ENCODE measurements at regions not wholly inside any gene's neighbourhood (a gene's known extent, or its start where the extent isn't known, plus 50 kb on each side); places are given as distances from the start of the nearest gene placed in this dataset.
"Not testable (repeated sequence)": the region's sequence is repeated elsewhere in the genome, so short reads cannot be mapped to it uniquely, and the experiment has no call there.

GRCh38 chr3:115204475-115204874, 57.4 kb upstream of the ZBTB20 start:
- DNase-seq: no peak

DNA sequence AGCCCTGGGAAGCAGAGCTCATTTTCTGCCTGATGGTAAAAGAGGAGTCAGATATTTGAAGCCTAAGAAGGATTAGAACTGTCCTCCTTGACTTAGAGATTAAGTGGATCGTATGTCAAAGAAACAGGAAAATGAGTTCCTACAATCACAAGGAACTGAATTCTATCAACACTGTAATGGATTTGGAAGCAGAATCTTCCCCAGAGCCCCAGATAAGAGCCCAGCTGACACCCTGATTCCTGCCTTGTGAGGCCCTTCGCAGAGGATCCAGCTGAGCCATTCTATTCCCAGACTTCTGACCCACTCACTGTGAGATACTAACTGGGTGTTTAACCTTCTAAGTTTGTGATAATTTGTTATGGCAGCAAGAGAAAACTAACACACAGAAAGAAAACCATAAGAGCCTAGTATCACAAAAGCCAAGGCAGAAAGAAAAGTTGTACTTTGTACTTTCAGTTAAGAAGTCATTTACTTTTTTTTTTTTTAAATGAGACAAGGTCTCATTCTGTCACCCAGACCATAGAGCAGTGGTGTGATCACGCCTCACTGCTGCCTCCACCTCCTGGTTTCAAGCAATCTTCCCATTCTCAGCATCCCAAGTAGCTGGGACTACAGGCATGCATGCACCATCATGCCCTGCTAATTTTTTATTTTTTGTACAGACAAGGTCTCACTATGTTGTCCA, 61.1 kb upstream of the ZBTB20 start:
- DNase-seq: no peak

GRCh38 chr3:115211810-115212492, 64.9 kb upstream of the ZBTB20 start:
- no peak for DNase-seq

- DNase-seq: no peak
Observed at GRCh38 chr3:115212615-115213014, 65.5 kb upstream of the ZBTB20 start.

DNA sequence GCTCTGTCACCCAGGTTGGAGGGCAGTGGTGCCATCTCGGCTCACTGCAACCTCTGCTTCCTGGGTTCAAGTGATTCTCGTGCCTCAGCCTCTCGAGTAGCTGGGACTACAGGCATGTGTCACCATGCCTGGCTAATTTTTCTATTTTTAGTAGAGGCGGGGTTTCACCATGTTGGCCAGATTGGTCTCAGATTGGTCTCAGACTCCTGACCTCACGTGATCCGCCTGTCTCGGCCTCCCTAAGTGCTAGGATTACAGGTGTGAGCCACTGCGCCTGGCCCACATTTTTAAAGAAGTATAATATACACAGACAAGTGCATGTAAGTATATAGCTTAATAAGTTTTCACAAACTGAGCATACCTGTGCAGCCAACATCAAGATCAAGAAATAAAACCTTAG, 66.0 kb upstream of the ZBTB20 start:
- DNase-seq: not testable (repeated sequence)

- no peak for DNase-seq
Observed at GRCh38 chr3:115217292-115217677, 70.2 kb upstream of the ZBTB20 start.

DNA sequence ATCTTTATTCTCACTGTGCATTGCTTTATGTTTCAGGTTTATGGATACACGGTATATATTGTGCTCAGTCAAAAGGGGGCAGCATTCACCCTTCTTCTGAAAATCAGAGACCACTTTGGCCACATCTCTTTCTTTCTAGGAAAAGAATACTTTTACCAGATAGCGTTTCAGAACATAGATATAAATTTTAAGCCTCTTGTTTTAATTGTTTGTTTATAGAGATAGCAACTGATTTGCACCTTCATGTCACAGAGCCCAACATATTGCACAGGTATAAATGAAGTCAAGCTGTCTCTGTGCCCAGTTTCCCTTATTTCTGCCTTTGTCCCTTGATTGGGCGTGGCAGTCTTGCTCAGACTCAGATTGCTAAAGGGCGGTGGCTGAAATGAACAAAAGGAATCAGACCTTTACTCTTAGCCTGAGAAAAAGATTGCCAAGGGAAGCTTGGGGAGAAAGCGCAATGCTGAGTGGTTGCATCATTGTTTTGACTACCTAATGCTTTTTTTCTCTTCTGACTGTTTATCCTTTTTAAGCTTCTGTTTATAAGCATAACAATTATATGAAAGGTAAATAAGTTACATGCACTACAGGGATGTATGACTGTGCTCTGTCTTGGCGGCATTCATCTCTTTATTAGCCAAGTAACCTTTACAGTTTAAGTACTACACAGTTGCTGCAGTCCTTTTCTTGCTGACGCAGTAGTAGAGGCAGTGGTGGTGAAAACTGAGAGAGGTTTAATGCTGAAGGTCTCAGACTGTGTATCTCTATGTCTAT, 70.8 kb upstream of the ZBTB20 start:
- peak; percentile 61 to 69 for DNase-seq

DNA sequence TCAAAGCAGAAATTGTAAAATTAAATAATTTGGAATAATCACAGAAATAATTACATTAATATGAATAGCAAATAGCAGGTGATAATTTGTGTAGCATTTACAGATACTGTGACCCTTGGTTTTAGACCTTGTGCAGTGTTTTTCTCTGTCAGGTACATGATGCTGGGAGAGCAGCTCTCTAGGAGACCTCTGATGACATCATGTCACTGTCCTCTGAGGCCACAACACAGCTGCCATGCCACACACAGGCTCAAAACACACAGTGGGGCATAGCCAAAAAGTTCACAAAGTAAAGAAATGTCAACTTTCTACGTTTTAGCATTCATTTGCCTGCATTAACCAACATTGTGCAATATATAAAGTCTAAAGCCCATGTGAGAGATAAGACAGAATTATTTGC, 71.8 kb upstream of the ZBTB20 start:
- DNase-seq: no peak

GRCh38 chr3:115224687-115225086, 77.6 kb upstream of the ZBTB20 start:
- DNase-seq: no peak

- DNase-seq: no peak
Observed at GRCh38 chr3:115226844-115227445, 79.9 kb upstream of the ZBTB20 start.

DNA sequence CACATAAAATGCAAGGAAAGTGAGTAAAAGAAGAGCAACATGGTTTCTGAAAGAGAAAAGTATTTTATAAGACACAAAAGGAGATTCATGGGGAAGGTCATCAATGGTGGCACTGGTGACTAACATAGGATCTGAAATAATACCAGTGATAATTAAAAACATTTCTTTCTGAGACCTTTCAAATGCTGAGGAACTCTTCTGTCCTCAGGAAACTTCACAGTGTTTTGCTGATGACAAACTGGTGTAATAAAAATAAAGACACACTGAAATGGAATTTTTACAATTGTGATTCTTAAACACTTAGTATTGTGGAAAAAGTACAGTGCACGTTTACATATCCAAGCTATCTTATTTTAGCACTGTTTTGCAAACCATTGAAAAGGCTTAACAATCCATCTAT, 80.4 kb upstream of the ZBTB20 start:
- DNase-seq: no peak

DNA sequence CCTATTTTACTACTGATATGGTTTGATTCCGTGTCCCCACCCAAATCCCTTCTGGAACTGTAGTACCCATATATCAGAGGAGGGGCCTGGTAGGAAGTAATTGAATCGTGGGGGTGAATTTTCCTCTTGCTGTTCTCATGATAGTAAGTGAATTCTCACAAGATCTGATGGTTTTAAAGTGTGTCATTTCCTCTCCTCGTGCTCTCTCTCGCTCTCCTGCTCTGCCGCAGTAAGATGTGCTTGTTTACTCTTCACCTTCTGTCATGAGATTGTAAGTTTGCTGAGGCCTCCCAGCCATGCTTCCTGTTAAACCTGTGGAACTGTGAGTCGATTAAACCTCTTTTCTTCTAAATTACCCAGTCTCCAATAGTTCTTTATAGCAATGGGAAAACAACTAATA, 81.2 kb upstream of the ZBTB20 start:
- DNase-seq: no peak

DNA sequence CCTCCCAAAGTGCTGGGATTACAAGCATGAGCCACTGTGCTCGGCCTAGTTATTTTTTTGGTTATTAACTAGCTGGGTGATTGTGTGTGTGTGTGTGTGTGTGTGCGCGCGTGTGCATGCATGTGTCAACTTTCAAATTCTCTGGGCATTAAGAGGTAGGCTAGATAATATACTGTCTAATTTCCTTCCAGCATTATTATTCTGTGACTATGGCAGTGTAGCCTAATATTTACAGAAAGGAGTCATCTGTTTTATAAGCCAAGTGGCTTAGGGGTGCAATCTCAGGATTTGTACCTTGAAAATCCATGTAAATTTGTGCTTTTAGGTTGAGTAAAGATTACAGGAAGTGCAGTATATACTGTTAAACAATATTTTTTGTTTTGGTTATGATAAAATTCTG, 85.1 kb upstream of the ZBTB20 start:
- no peak for DNase-seq

GRCh38 chr3:115233021-115233420, 85.9 kb upstream of the ZBTB20 start:
- no peak for DNase-seq

GRCh38 chr3:115236496-115236895, 89.4 kb upstream of the ZBTB20 start:
- no peak for DNase-seq

DNA sequence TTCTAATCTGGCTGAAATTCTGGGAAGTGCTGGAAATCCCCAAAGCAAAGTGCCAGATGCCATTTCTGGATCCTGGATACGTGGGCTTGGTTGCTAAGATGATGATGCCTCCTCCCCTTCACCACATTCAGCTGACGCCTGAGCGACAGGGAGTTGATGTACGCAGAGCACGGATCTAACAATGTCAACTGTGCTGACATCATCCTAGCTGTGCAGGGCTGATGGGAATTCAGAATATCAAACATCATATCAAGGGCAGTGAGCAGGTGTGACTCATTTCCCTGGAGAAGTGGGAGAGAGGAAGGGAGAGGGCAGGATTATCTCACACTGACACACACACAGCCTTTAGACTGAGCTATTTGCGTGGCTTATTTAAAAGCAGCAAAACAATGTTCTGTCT, 92.6 kb upstream of the ZBTB20 start:
- DNase-seq: peak; percentile 68 to 86

- no peak for DNase-seq
Observed at GRCh38 chr3:115244350-115244749, 97.3 kb upstream of the ZBTB20 start.

- DNase-seq: no peak
Observed at GRCh38 chr3:115245438-115245837, 98.3 kb upstream of the ZBTB20 start.

GRCh38 chr3:115245899-115246298, 98.8 kb upstream of the ZBTB20 start:
- no peak for DNase-seq

DNA sequence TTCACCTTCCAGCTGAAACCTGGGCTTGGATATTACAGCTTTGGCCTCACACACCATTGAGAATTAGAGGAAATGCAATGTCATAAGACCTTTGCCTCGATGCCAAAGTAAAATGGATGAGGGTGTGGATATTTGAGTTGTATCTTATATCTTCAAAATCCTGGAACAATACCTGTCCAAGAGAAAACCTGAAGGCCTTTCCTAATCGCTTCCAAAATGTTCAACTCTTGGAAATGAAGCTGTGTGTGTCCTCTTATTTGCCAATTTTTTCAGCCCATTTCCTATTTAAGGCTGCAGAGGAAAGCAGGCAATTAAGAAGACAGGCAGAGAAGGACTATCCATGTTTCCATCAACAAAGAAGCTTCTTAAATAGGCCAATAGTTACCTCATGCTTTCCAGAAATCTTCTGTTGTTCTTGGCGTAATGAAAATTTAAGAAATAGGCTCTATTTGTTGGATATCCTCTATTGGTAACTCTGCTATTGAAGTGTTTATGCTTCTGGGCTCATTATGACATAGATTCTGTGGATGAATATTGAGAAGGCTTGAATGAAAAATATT, 99.5 kb upstream of the ZBTB20 start:
- no peak for DNase-seq

DNA sequence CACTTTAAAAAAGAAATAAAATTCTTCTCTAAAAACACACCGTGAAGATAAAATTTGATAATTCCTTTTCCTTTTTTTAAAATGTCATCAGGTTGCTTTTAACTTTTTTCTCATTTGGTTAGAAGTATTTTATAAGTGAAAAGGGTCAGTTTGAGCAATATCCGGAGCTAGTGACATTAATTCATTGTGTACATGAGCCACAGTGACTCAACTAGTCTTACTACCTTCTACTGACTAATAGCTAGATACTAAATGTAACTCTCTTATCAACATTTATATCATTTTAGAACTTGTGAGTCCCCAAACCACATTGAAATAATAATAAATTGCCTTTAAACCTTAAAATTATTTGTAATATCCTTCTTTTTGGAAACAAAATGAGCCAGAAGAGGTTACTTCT, 101.2 kb upstream of the ZBTB20 start:
- no peak for DNase-seq

- no peak for DNase-seq
Observed at GRCh38 chr3:115251509-115251908, 104.4 kb upstream of the ZBTB20 start.

DNA sequence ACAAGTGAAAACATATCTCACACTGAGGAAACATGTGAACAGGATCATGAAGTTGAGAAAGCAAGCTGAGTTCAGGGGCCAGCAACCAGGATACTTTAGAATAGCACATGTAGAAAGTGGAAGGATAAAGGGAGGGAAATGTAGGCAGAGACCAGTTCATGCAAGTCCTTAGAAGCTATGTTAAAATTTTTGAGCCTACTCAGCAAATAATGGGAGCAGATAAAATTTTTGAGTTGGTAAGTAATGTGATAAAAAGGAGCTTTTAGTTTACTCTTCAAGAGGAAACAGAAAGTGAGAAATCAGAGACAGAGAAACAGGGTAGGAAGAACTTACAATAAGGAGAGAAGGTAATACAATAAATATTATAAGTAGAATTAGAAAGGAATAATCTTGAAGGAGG, 105.6 kb upstream of the ZBTB20 start:
- no peak for DNase-seq

Measured in NCI-H2081 (cell line).